DOHH2 (cell line): ENCODE measurements at regions not wholly inside any gene's neighbourhood (a gene's known extent, or its start where the extent isn't known, plus 50 kb on each side); places are given as distances from the start of the nearest gene placed in this dataset.

Source experiments
- H3F3A ChIP-seq: fragments of 200-600 bp; sonication (generic), shearing (Covaris generic); 2 replicates; pipeline ENCODE4 v1.6.0; 2016; ENCODE audit warnings: antibody characterized with exemption, mild to moderate bottlenecking; ENCODE audit not compliant: control insufficient read depth, insufficient read depth
- H3K27ac ChIP-seq: fragments of 200-600 bp; sonication (generic); 2 replicates; pipeline ENCODE4 v1.5.1; 2014; ENCODE audit warnings: low read depth, mild to moderate bottlenecking, low read length, moderate library complexity
- H3K27me3 ChIP-seq: fragments of 200-600 bp; sonication (generic); 2 replicates; pipeline ENCODE4 v1.6.1; 2014; ENCODE audit warnings: mild to moderate bottlenecking, low read length, mixed read lengths; ENCODE audit not compliant: control insufficient read depth
- H3K36me3 ChIP-seq: fragments of 200-600 bp; sonication (generic); 2 replicates; pipeline ENCODE4 v1.6.1; 2014; ENCODE audit warnings: mild to moderate bottlenecking, low read length, moderate library complexity, mixed read lengths; ENCODE audit not compliant: control insufficient read depth
- H3K4me1 ChIP-seq: fragments of 200-600 bp; sonication (generic); 2 replicates; pipeline ENCODE4 v1.6.1; 2014; ENCODE audit warnings: mild to moderate bottlenecking, low read length, mixed read lengths; ENCODE audit not compliant: control insufficient read depth
- H3K4me2 ChIP-seq: fragments of 200-600 bp; sonication (generic); 2 replicates; pipeline ENCODE4 v1.6.0; 2014; ENCODE audit warnings: mild to moderate bottlenecking, low read length, moderate library complexity
- H3K4me3 ChIP-seq: fragments of 200-600 bp; sonication (generic); 2 replicates; pipeline ENCODE4 v1.5.1; 2014; ENCODE audit warnings: mild to moderate bottlenecking, low read length, mixed read lengths
- H3K79me2 ChIP-seq: fragments of 200-600 bp; sonication (generic); 2 replicates; pipeline ENCODE4 v1.6.1; 2014; ENCODE audit warnings: mild to moderate bottlenecking, low read length, mixed read lengths; ENCODE audit not compliant: control insufficient read depth
- H3K9me2 ChIP-seq: fragments of 200-600 bp; sonication (generic); replicated peaks from 2 replicates; pipeline ENCODE4 v1.6.1; 2014; ENCODE audit warnings: mild to moderate bottlenecking, low read length, mixed read lengths; ENCODE audit not compliant: control insufficient read depth
- H3K9me3 ChIP-seq: fragments of 200-600 bp; sonication (generic); 2 replicates; pipeline ENCODE4 v1.6.1; 2014; ENCODE audit warnings: antibody characterized with exemption, low read length, mixed read lengths; ENCODE audit not compliant: control insufficient read depth, insufficient read depth
- H4K20me1 ChIP-seq: fragments of 200-600 bp; sonication (generic); 2 replicates; pipeline ENCODE4 v1.6.0; 2014; ENCODE audit warnings: low read depth, mild to moderate bottlenecking, antibody characterized with exemption, low read length, moderate library complexity; ENCODE audit not compliant: control insufficient read depth, insufficient read depth
- CTCF ChIP-seq: fragments of 200-600 bp; sonication (generic); IDR thresholded peaks from one replicate; pipeline ENCODE4 v1.5.1; 2014; ENCODE audit warnings: antibody characterized with exemption, mild to moderate bottlenecking, low read depth, low read length; ENCODE audit not compliant: poor library complexity, severe bottlenecking
- EZH2phosphoT487 ChIP-seq: fragments of 200-600 bp; sonication (generic); IDR thresholded peaks from 2 replicates; pipeline ENCODE4 v1.6.1; 2017; ENCODE audit warnings: borderline replicate concordance, mild to moderate bottlenecking, antibody characterized with exemption, low read length, moderate library complexity, mixed read lengths

GRCh38 chr18:44602380-44602779 lies 78.3 kb upstream of the SETBP1 start:
- Histone ChIP-seq H3K27me3 (no peaks in the 10 kb centered on the region), H3K27ac (no peak overlapping the region), H3K4me2 (no peak overlapping the region), H3K79me2 (no peaks in the 10 kb centered on the region), H3K36me3 (no peaks in the 10 kb centered on the region), H3K9me2 (no peaks in the 10 kb centered on the region), H3F3A (no peaks in the 10 kb centered on the region), H4K20me1 (no peaks in the 10 kb centered on the region), H3K9me3 (no peaks in the 10 kb centered on the region), H3K4me1 (no peaks in the 10 kb centered on the region), H3K4me3 (no peak overlapping the region)
- no peak for TF ChIP-seq EZH2phosphoT487
- TF ChIP-seq CTCF = no peak

GRCh38 chr18:44602845-44603244 lies 77.8 kb upstream of the SETBP1 start:
- no peaks in the 10 kb centered on the region for H3K9me3 ChIP-seq
- no peaks in the 10 kb centered on the region for H3K79me2 ChIP-seq
- no peak for TF ChIP-seq EZH2phosphoT487
- no peak for TF ChIP-seq CTCF
- H3K4me1 ChIP-seq = no peaks in the 10 kb centered on the region
- H4K20me1 ChIP-seq = no peaks in the 10 kb centered on the region
- no peak overlapping the region for H3K4me3 ChIP-seq
- no peaks in the 10 kb centered on the region for H3F3A ChIP-seq
- H3K36me3 ChIP-seq = no peaks in the 10 kb centered on the region
- no peaks in the 10 kb centered on the region for H3K27me3 ChIP-seq
- H3K27ac ChIP-seq = no peak overlapping the region
- H3K9me2 ChIP-seq = no peaks in the 10 kb centered on the region
- H3K4me2 ChIP-seq = no peak overlapping the region

- Histone ChIP-seq H3K36me3 (no peaks in the 10 kb centered on the region), H3K27me3 (peaks cover 3% of the 10 kb centered on the region), H3K79me2 (no peaks in the 10 kb centered on the region), H3K4me2 (no peak overlapping the region), H3K4me3 (no peak overlapping the region), H3K4me1 (no peaks in the 10 kb centered on the region), H4K20me1 (no peaks in the 10 kb centered on the region), H3K9me2 (no peaks in the 10 kb centered on the region), H3K27ac (no peak overlapping the region), H3K9me3 (no peaks in the 10 kb centered on the region), H3F3A (no peaks in the 10 kb centered on the region)
- TF ChIP-seq CTCF (no peak), EZH2phosphoT487 (no peak)
Measured at GRCh38 chr18:44609181-44609941, 71.3 kb upstream of the SETBP1 start.
